Spleen (tissue), 7 donors: ENCODE measurements at regions not wholly inside any gene's neighbourhood (a gene's known extent, or its start where the extent isn't known, plus 50 kb on each side); places are given as distances from the start of the nearest gene placed in this dataset.

Source experiments
- CTCF ChIP-seq, 11 experiments: fragments of 200-600 bp in 7 of 11; fragments of 450-650 bp in 4 of 11; sonication (generic) in 4 of 11; IDR thresholded peaks in 8 of 11; conservative IDR thresholded peaks in 3 of 11; 1 replicate in 7 of 11; 2 replicates in 4 of 11; pipeline versions ENCODE4 v1.4.0 to v1.8.0; 2016 to 2021; ENCODE audit warnings: antibody characterized with exemption in 11 of 11, inconsistent platforms in 4 of 11, mild to moderate bottlenecking in 1 of 11
- POLR2A ChIP-seq, 3 donors: fragments of 450-650 bp; IDR thresholded peaks; one replicate each; pipeline ENCODE4 v1.5.1; 2017; ENCODE audit warnings: antibody characterized with exemption in 3 of 3, mild to moderate bottlenecking in 1 of 3
- POLR2AphosphoS5 ChIP-seq, 3 donors: sonication (generic); formaldehyde crosslinking; IDR thresholded peaks; one replicate each; pipeline ENCODE4 v1.5.1; 2017; ENCODE audit warnings: antibody characterized with exemption in 3 of 3
- donor health status: DM: no; HTN: no; CAD: no; lungs with moderate emphysema.
- donor health status: DM: no; HTN: no; CAD: no.
- donor health status: DM: no; HTN: no; CAD: no.

GRCh38 chr4:124997124-124997523, 284.6 kb upstream of the ANKRD50 start:
- TF ChIP-seq CTCF (IDR thresholded peaks at IDR 0.05 in 8 of 11, conservative IDR thresholded peaks at IDR 0.05 in 3 of 11) (no peak), POLR2A (IDR thresholded peaks at IDR 0.05) (no peak), POLR2AphosphoS5 (IDR thresholded peaks at IDR 0.05) (no peak)
